ENCODE measurements at regions not wholly inside any gene's neighbourhood (a gene's known extent, or its start where the extent isn't known, plus 50 kb on each side); places are given as distances from the start of the nearest gene placed in this dataset.

DNA sequence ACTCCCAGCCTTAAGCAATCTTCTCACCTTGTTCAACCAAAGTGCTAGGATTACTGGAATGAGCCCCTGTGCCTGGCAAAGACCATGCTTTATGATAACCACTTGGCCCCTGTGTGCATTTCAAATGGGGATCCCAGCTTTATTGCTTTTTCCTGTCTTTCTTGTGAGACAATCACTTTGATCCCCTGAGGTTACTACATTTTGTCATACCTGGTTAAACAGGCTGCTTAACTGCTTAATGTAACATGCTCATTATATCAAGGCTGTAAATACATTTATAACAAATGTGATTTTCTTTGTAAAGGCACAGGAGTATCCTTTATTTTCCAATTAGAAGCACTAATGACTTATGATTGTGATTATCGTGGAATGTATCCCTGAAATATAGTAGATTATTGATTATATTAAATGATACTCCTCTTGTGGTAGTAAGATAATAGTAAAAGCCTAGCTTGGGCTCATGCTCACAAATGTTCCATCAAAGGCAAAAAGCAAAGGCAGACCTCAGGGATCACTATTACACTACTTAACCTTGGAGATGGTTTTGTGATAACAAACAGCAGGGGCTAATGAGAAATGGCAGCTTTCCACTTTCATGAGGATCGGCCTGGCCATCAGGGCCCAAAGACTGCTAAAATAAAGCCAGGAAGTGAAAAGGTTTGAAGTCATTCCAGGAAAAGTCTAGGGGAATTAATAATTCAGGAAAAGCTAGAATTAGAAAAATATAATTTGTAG, 290.8 kb upstream of the MDGA2 start:
- TF ChIP-seq, protein P1, sequence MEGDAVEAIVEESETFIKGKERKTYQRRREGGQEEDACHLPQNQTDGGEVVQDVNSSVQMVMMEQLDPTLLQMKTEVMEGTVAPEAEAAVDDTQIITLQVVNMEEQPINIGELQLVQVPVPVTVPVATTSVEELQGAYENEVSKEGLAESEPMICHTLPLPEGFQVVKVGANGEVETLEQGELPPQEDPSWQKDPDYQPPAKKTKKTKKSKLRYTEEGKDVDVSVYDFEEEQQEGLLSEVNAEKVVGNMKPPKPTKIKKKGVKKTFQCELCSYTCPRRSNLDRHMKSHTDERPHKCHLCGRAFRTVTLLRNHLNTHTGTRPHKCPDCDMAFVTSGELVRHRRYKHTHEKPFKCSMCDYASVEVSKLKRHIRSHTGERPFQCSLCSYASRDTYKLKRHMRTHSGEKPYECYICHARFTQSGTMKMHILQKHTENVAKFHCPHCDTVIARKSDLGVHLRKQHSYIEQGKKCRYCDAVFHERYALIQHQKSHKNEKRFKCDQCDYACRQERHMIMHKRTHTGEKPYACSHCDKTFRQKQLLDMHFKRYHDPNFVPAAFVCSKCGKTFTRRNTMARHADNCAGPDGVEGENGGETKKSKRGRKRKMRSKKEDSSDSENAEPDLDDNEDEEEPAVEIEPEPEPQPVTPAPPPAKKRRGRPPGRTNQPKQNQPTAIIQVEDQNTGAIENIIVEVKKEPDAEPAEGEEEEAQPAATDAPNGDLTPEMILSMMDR (conservative IDR thresholded peaks at IDR 0.05; ENCODE audit: low read depth, low read length), result no peak
- TF ChIP-seq EZH2 (IDR thresholded peaks at IDR 0.05; ENCODE audit: low read length, unreplicated experiment), result no peak
